ENCODE measurements at regions not wholly inside any gene's neighbourhood (a gene's known extent, or its start where the extent isn't known, plus 50 kb on each side); places are given as distances from the start of the nearest gene placed in this dataset.

DNA sequence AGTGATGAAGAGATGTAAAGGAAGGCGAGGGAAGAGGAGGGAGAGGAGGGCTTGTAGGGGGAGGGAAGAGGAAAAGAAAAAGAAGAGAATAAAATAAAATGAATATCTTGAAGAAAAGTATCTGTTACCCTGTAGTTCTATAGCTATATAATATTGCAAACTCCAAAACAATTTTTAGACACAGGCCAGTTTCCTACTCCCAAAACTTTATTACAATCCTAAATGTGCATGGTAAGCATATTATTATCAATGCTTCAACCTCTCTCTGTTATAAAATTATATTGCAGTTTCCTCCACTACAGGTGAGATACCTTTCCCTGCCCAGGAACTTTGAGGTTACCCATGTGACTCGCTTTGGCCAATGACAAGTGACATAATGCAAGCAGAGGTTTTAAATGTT is 1351.6 kb upstream of the NRXN1 start:
- no peak for DNase-seq (ENCODE audit: extremely low spot score, unreplicated experiment)
- no peaks in the 10 kb centered on the region for H3K4me1 Mint-ChIP-seq (ENCODE audit: unreplicated experiment)
- no peaks in the 10 kb centered on the region for H3K9me3 Mint-ChIP-seq (ENCODE audit: unreplicated experiment)
- H3K27me3 Mint-ChIP-seq (ENCODE audit: unreplicated experiment) = peaks cover 6% of the 10 kb centered on the region
- no peak overlapping the region for H3K27ac Mint-ChIP-seq (ENCODE audit: unreplicated experiment)
- no peaks in the 10 kb centered on the region for H3K36me3 Mint-ChIP-seq (ENCODE audit: unreplicated experiment)
- TF ChIP-seq, protein P1, sequence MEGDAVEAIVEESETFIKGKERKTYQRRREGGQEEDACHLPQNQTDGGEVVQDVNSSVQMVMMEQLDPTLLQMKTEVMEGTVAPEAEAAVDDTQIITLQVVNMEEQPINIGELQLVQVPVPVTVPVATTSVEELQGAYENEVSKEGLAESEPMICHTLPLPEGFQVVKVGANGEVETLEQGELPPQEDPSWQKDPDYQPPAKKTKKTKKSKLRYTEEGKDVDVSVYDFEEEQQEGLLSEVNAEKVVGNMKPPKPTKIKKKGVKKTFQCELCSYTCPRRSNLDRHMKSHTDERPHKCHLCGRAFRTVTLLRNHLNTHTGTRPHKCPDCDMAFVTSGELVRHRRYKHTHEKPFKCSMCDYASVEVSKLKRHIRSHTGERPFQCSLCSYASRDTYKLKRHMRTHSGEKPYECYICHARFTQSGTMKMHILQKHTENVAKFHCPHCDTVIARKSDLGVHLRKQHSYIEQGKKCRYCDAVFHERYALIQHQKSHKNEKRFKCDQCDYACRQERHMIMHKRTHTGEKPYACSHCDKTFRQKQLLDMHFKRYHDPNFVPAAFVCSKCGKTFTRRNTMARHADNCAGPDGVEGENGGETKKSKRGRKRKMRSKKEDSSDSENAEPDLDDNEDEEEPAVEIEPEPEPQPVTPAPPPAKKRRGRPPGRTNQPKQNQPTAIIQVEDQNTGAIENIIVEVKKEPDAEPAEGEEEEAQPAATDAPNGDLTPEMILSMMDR (IDR thresholded peaks at IDR 0.05) = no peak
- no peak overlapping the region for H3K4me3 Mint-ChIP-seq (ENCODE audit: unreplicated experiment)

DNA sequence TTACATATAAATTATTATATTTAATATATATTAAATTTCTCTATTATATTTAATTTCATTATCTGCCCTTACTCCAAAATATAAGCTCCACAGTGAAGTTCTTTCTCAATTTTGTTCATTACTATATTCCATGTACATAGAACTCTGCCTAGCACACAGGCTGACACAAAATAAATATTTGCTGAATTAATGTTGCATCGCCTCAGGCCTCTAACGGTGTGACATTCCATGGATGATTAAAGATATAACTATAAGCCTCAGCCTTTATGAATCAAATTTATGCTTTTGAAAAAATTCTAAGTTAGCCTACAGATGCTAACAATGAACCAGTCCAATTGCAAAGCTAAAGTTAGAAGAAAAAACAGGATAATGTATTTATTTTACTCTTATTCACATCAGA is 1337.2 kb upstream of the NRXN1 start:
- Mint-ChIP-seq H3K36me3 (ENCODE audit: unreplicated experiment) (no peaks in the 10 kb centered on the region), H3K4me1 (ENCODE audit: unreplicated experiment) (no peaks in the 10 kb centered on the region), H3K27ac (ENCODE audit: unreplicated experiment) (no peak overlapping the region), H3K4me3 (ENCODE audit: unreplicated experiment) (no peak overlapping the region), H3K9me3 (ENCODE audit: unreplicated experiment) (peaks cover 3% of the 10 kb centered on the region), H3K27me3 (ENCODE audit: unreplicated experiment) (no peaks in the 10 kb centered on the region)
- TF ChIP-seq, protein P1 (IDR thresholded peaks at IDR 0.05) = no peak
- DNase-seq (ENCODE audit: extremely low spot score, unreplicated experiment) = no peak

DNA sequence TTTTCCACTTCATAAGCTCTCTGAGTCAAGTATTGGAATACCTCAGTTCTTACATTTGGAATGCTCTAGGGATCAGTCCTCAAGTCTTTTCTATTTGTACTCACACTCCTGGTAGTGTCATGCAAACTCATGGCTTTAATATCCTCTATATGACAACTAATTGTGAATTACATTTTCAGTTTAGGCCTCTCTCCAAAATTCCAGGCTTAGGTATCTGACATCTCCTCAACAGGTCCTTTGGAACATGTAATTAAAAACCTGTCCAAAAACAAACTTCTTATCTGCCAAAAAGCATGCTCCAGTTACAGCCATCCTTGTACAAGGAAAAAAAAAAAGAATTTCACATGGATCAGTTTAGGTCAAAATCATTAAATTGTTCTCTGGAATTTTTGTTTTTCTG is 1336.2 kb upstream of the NRXN1 start:
- H3K9me3 Mint-ChIP-seq (ENCODE audit: unreplicated experiment) = peaks cover 3% of the 10 kb centered on the region
- DNase-seq (ENCODE audit: extremely low spot score, unreplicated experiment) = no peak
- H3K27ac Mint-ChIP-seq (ENCODE audit: unreplicated experiment) = no peak overlapping the region
- TF ChIP-seq, protein P1 (IDR thresholded peaks at IDR 0.05) = no peak
- H3K4me1 Mint-ChIP-seq (ENCODE audit: unreplicated experiment) = no peaks in the 10 kb centered on the region
- H3K27me3 Mint-ChIP-seq (ENCODE audit: unreplicated experiment) = no peaks in the 10 kb centered on the region
- H3K4me3 Mint-ChIP-seq (ENCODE audit: unreplicated experiment) = no peak overlapping the region
- H3K36me3 Mint-ChIP-seq (ENCODE audit: unreplicated experiment) = no peaks in the 10 kb centered on the region

DNA sequence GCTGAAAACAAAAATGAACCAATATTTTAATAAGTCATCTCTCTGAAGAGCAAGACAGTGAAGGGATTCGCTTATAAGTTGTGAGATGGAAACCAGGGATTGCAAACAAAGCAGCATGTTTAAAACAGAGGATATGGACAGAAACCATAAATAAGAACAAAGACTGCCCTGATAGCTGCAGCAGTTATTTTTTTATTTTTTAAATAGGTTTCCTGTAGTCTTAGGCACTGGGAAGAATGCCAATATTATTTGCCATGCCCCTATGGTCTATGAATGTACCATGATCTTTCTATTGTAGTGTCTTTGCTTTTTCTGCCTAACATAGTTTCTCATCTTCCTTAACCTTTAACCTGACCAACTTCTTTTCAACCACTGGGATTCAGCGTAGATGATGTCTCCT is 1334.0 kb upstream of the NRXN1 start:
- peaks cover 11% of the 10 kb centered on the region for H3K9me3 Mint-ChIP-seq (ENCODE audit: unreplicated experiment)
- DNase-seq (ENCODE audit: extremely low spot score, unreplicated experiment) = no peak
- TF ChIP-seq, protein P1 (IDR thresholded peaks at IDR 0.05) = no peak
- H3K27ac Mint-ChIP-seq (ENCODE audit: unreplicated experiment) = no peak overlapping the region
- H3K27me3 Mint-ChIP-seq (ENCODE audit: unreplicated experiment) = no peaks in the 10 kb centered on the region
- no peaks in the 10 kb centered on the region for H3K4me1 Mint-ChIP-seq (ENCODE audit: unreplicated experiment)
- no peak overlapping the region for H3K4me3 Mint-ChIP-seq (ENCODE audit: unreplicated experiment)
- H3K36me3 Mint-ChIP-seq (ENCODE audit: unreplicated experiment) = no peaks in the 10 kb centered on the region

DNA sequence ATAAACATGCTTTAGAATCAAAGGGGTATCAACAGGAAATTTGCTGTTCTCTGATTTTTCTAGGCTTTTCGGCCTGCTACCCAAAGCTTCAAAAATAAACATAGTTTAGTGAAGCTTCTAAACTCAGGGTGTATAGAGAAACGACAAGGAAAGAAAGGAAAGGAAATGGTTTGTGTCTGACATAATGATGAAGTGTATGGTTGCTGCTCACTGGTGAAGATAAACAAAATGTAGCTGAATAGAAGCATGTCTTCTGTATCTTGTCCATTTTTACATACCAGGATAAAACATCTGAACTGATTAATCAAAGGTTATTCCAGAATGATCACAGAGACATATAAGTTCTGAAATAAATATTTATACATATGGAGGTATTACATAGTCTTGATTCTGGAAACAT is 1324.6 kb upstream of the NRXN1 start:
- no peak for DNase-seq (ENCODE audit: extremely low spot score, unreplicated experiment)
- Mint-ChIP-seq H3K27me3 (ENCODE audit: unreplicated experiment) (no peaks in the 10 kb centered on the region), H3K4me1 (ENCODE audit: unreplicated experiment) (no peaks in the 10 kb centered on the region), H3K4me3 (ENCODE audit: unreplicated experiment) (no peak overlapping the region), H3K9me3 (ENCODE audit: unreplicated experiment) (no peaks in the 10 kb centered on the region), H3K27ac (ENCODE audit: unreplicated experiment) (no peak overlapping the region), H3K36me3 (ENCODE audit: unreplicated experiment) (no peaks in the 10 kb centered on the region)
- TF ChIP-seq, protein P1 (IDR thresholded peaks at IDR 0.05) = no peak
